ENCODE measurements at regions not wholly inside any gene's neighbourhood (a gene's known extent, or its start where the extent isn't known, plus 50 kb on each side); places are given as distances from the start of the nearest gene placed in this dataset.

- in situ Hi-C loops (cut with MboI; ENCODE audit: low sequenced_read_pairs) = no loop called here
- POLR2A ChIA-PET (ENCODE audit: unreplicated experiment) = no interaction called here
- no peak overlapping the region for H3K56ac ChIP-seq (ENCODE audit: extremely low read depth, insufficient read depth, low read length)
- H4K91ac ChIP-seq (ENCODE audit: insufficient read depth, low read depth, low read length) = no peak overlapping the region
- no peaks in the 10 kb centered on the region for H3K79me1 ChIP-seq (ENCODE audit: low read depth in 1 of 2, low read length in 2 of 2)
- no peak overlapping the region for H4K5ac ChIP-seq (ENCODE audit: low read depth, low read length)
- no peak overlapping the region for H2AK9ac ChIP-seq (replicated peaks; ENCODE audit: low read depth, low read length, poor library complexity)
- no peak overlapping the region for H2BK5ac ChIP-seq (ENCODE audit: low read depth, low read length, poor library complexity, severe bottlenecking)
- H2AK5ac ChIP-seq (ENCODE audit: low read depth, low read length) = no peak overlapping the region
- H3K4me1 ChIP-seq (ENCODE audit: control insufficient read depth, insufficient read depth, low read length) = no peaks in the 10 kb centered on the region
- no peak overlapping the region for H2AFZ ChIP-seq (replicated peaks; ENCODE audit: low read length, poor library complexity)
- no peak overlapping the region for H3K4ac ChIP-seq (ENCODE audit: low read depth, low read length)
- no TSS peak for BruUV-seq (replicated peaks)
- no peak for TF ChIP-seq MAZ (IDR thresholded peaks at IDR 0.05; ENCODE audit: borderline replicate concordance, low read depth, low read length)
- TF ChIP-seq ELK1 (IDR thresholded peaks at IDR 0.05; ENCODE audit: borderline replicate concordance, low read depth, low read length) = no peak
- TF ChIP-seq MXI1 (IDR thresholded peaks at IDR 0.05; ENCODE audit: borderline replicate concordance, low read depth, low read length) = no peak
- no peak for TF ChIP-seq POLR2A (IDR thresholded peaks at IDR 0.05; ENCODE audit: low read depth, low read length)
- TF ChIP-seq NFE2L2 (IDR thresholded peaks at IDR 0.05; ENCODE audit: low read depth, low read length) = no peak
- TF ChIP-seq MAFK (IDR thresholded peaks at IDR 0.05; ENCODE audit: low read depth, low read length) = no peak
- no peak for TF ChIP-seq CEBPB (IDR thresholded peaks at IDR 0.05; ENCODE audit: low read depth, low read length)
- no peak overlapping the region for H3K18ac ChIP-seq (ENCODE audit: low read depth, low read length)
- 14% methylated on average over 1 of the region's 2 CpGs; no CpG with 5 or more reads in 1 of the 2 experiments for WGBS, 2 experiments (ENCODE audit: extremely low coverage in 2 of 2, insufficient read length in 1 of 2)
- H3K9ac ChIP-seq (ENCODE audit: low read depth, low read length) = no peak overlapping the region
- H3K27me3 ChIP-seq (ENCODE audit: control insufficient read depth, insufficient read depth, low read length) = no peaks in the 10 kb centered on the region
- H2BK120ac ChIP-seq (ENCODE audit: low read depth, low read length) = no peak overlapping the region
- no peaks in the 10 kb centered on the region for H4K20me1 ChIP-seq (ENCODE audit: insufficient read depth, low read length)
- H3K9me1 ChIP-seq (ENCODE audit: insufficient read depth, low read length) = no peaks in the 10 kb centered on the region
- H2BK20ac ChIP-seq (ENCODE audit: low read depth, low read length) = no peak overlapping the region
- H2BK15ac ChIP-seq (ENCODE audit: low read depth, low read length) = no peak overlapping the region
- H4K8ac ChIP-seq (ENCODE audit: low read depth in 2 of 2, low read length in 2 of 2) = no peak overlapping the region
- DNase-seq (no peak), ATAC-seq (ENCODE audit: low read depth) (no peak)
- intact Hi-C loops (cut with micrococcal nuclease) = no loop called here
- no peak overlapping the region for H3K23ac ChIP-seq (ENCODE audit: low read depth, low read length)
- H3K9me3 ChIP-seq (ENCODE audit: control insufficient read depth, insufficient read depth, low read length) = peaks cover 21% of the 10 kb centered on the region
- no peak overlapping the region for H3K4me3 ChIP-seq (ENCODE audit: insufficient read depth, low read depth, low read length)
- no peak overlapping the region for H3K14ac ChIP-seq (replicated peaks; ENCODE audit: low read depth, low read length)
- CTCF ChIA-PET = interaction anchor here (0.5 kb wide), 1 partner anchor 9 kb away, joined by 4 read pairs; no protein-coding TSS in a partner anchor
- H3K36me3 ChIP-seq (ENCODE audit: control insufficient read depth, insufficient read depth, low read length) = no peaks in the 10 kb centered on the region
- H3K27ac ChIP-seq (ENCODE audit: insufficient read depth, low read length) = no peak overlapping the region
- dilution Hi-C loops (cut with HindIII; ENCODE audit: low sequenced_read_pairs, unreplicated experiment) = no loop called here
- H3K4me2 ChIP-seq (ENCODE audit: low read depth, low read length) = no peak overlapping the region
Measured at GRCh38 chr9:85089188-85089969, 419.9 kb downstream of the NTRK2 start.
